Calu3 (cell line): ENCODE measurements at regions not wholly inside any gene's neighbourhood (a gene's known extent, or its start where the extent isn't known, plus 50 kb on each side); places are given as distances from the start of the nearest gene placed in this dataset.
"Not testable (repeated sequence)": the region's sequence is repeated elsewhere in the genome, so short reads cannot be mapped to it uniquely, and the experiment has no call there.

Experiments
- BruUV-seq: library from RNA; stranded (reverse); fragments of 400-500 nt; replicated peaks from 2 replicates; lab custom pipeline; 2021; lab: Mats Ljungman, UMichigan
- CTCF ChIA-PET: fragments of 300-600 bp; sonication (Branson Sonifier 250); formaldehyde crosslinking; loops from one replicate; lab custom pipeline; 2022; ENCODE audit warnings: antibody characterized with exemption; lab: Charles Lee
- DNase-seq: peaks from one replicate; pipeline ENCODE4 v3.0.0; 2022
- H3K27ac Mint-ChIP-seq: one replicate; pipeline ENCODE4 v1.8.0; 2022; ENCODE audit warnings: mixed read lengths; ENCODE audit not compliant: unreplicated experiment
- H3K27me3 Mint-ChIP-seq: one replicate; pipeline ENCODE4 v1.8.0; 2022; ENCODE audit warnings: mixed read lengths; ENCODE audit not compliant: unreplicated experiment
- H3K36me3 Mint-ChIP-seq: one replicate; pipeline ENCODE4 v1.8.0; 2022; ENCODE audit warnings: mild to moderate bottlenecking, moderate library complexity, mixed read lengths; ENCODE audit not compliant: insufficient read depth, unreplicated experiment
- H3K4me1 Mint-ChIP-seq: one replicate; pipeline ENCODE4 v1.8.0; 2022; ENCODE audit warnings: mild to moderate bottlenecking, low read depth, mixed read lengths; ENCODE audit not compliant: unreplicated experiment
- H3K4me3 Mint-ChIP-seq: one replicate; pipeline ENCODE4 v1.8.0; 2022; ENCODE audit warnings: mild to moderate bottlenecking, low read depth, moderate library complexity, mixed read lengths; ENCODE audit not compliant: unreplicated experiment
- H3K9me3 Mint-ChIP-seq: one replicate; pipeline ENCODE4 v1.8.0; 2022; ENCODE audit warnings: low read depth, mixed read lengths; ENCODE audit not compliant: unreplicated experiment
- CTCF ChIP-seq: fragments of 200-600 bp; IDR thresholded peaks from one replicate; pipeline ENCODE4 v1.8.0; 2022; ENCODE audit warnings: antibody characterized with exemption; ENCODE audit not compliant: unreplicated experiment
- intact Hi-C: fragments of 100-400 bp; cut with micrococcal nuclease; formaldehyde crosslinking; loops from one replicate; pipeline ENCODE4 v1.10.0; 2022; ENCODE audit not compliant: unreplicated experiment

- not testable (repeated sequence) for BruUV-seq
Observed at GRCh38 chr15:44844936-44845335, 108.6 kb downstream of the TRIM69 start.

GRCh38 chr15:44846156-44846555, 109.8 kb downstream of the TRIM69 start:
- DNase-seq, H3K9me3 Mint-ChIP-seq, BruUV-seq, H3K36me3 Mint-ChIP-seq, H3K27me3 Mint-ChIP-seq, intact Hi-C loops, H3K27ac Mint-ChIP-seq, CTCF ChIA-PET, H3K4me3 Mint-ChIP-seq, H3K4me1 Mint-ChIP-seq: not testable (repeated sequence)

More at GRCh38 chr15:44844936-44845335, 108.6 kb downstream of the TRIM69 start:
- H3K9me3 Mint-ChIP-seq, H3K4me1 Mint-ChIP-seq, H3K4me3 Mint-ChIP-seq, H3K36me3 Mint-ChIP-seq, H3K27ac Mint-ChIP-seq, intact Hi-C loops, DNase-seq, H3K27me3 Mint-ChIP-seq: not testable (repeated sequence)
- CTCF ChIA-PET = interaction anchor here (0.7 kb wide), 1 partner anchor 8 kb away, joined by 3 read pairs; no protein-coding TSS in a partner anchor

GRCh38 chr15:44847555-44847954, 108.9 kb upstream of the TERB2 start:
- H3K27ac Mint-ChIP-seq, H3K4me1 Mint-ChIP-seq, H3K9me3 Mint-ChIP-seq, intact Hi-C loops, CTCF ChIA-PET, H3K36me3 Mint-ChIP-seq, DNase-seq, BruUV-seq, H3K27me3 Mint-ChIP-seq, H3K4me3 Mint-ChIP-seq: not testable (repeated sequence)

GRCh38 chr15:44848859-44849258, 107.6 kb upstream of the TERB2 start:
- CTCF ChIA-PET, H3K4me1 Mint-ChIP-seq, H3K36me3 Mint-ChIP-seq, DNase-seq, BruUV-seq, H3K27me3 Mint-ChIP-seq, H3K27ac Mint-ChIP-seq, H3K9me3 Mint-ChIP-seq, intact Hi-C loops, H3K4me3 Mint-ChIP-seq: not testable (repeated sequence)

GRCh38 chr15:44849701-44850403, 106.6 kb upstream of the TERB2 start:
- not testable (repeated sequence) for BruUV-seq, H3K27me3 Mint-ChIP-seq

GRCh38 chr15:44853304-44853950, 103.1 kb upstream of the TERB2 start:
- intact Hi-C loops = loop anchor here (2.0 to 5.0 kb wide), 2 partner anchors 71 to 184 kb away; no protein-coding TSS in a partner anchor
- peak; percentile 84 for TF ChIP-seq CTCF
- peak; percentile 74 for DNase-seq
- BruUV-seq, H3K36me3 Mint-ChIP-seq, H3K4me1 Mint-ChIP-seq, H3K27me3 Mint-ChIP-seq, H3K9me3 Mint-ChIP-seq, H3K27ac Mint-ChIP-seq, H3K4me3 Mint-ChIP-seq: not testable (repeated sequence)
- CTCF ChIA-PET = interaction anchor here (0.5 to 1.9 kb wide), 6 partner anchors 8 to 265 kb away, joined by 3 to 5 read pairs (median 3); no protein-coding TSS in a partner anchor

More at GRCh38 chr15:44849701-44850403, 106.6 kb upstream of the TERB2 start:
- H3K9me3 Mint-ChIP-seq, CTCF ChIA-PET, H3K27ac Mint-ChIP-seq, DNase-seq, H3K4me3 Mint-ChIP-seq, H3K36me3 Mint-ChIP-seq, H3K4me1 Mint-ChIP-seq: not testable (repeated sequence)
- intact Hi-C loops = loop anchor here (5.0 kb wide), 1 partner anchor 187 kb away; no protein-coding TSS in a partner anchor

- BruUV-seq = not testable (repeated sequence)
Observed at GRCh38 chr15:44854696-44855095, 101.8 kb upstream of the TERB2 start.

GRCh38 chr15:44856284-44856683, 100.2 kb upstream of the TERB2 start:
- intact Hi-C loops, H3K4me3 Mint-ChIP-seq, H3K4me1 Mint-ChIP-seq, H3K27ac Mint-ChIP-seq, DNase-seq, CTCF ChIA-PET, H3K9me3 Mint-ChIP-seq, H3K36me3 Mint-ChIP-seq, BruUV-seq, H3K27me3 Mint-ChIP-seq: not testable (repeated sequence)

More at GRCh38 chr15:44854696-44855095, 101.8 kb upstream of the TERB2 start:
- H3K27ac Mint-ChIP-seq, H3K36me3 Mint-ChIP-seq, H3K27me3 Mint-ChIP-seq, H3K9me3 Mint-ChIP-seq, H3K4me3 Mint-ChIP-seq, H3K4me1 Mint-ChIP-seq, DNase-seq: not testable (repeated sequence)
- CTCF ChIA-PET = interaction anchor here (1.9 kb wide), 1 partner anchor 69 kb away, joined by 5 read pairs; no protein-coding TSS in a partner anchor
- intact Hi-C loops = loop anchor here (5.0 kb wide), 1 partner anchor 183 kb away; no protein-coding TSS in a partner anchor
